HG03045 (cell line): ENCODE measurements at regions not wholly inside any gene's neighbourhood (a gene's known extent, or its start where the extent isn't known, plus 50 kb on each side); places are given as distances from the start of the nearest gene placed in this dataset.
"Not testable (repeated sequence)": the region's sequence is repeated elsewhere in the genome, so short reads cannot be mapped to it uniquely, and the experiment has no call there.

Experiments used
- ATAC-seq: cut with Tn5 transposase; IDR thresholded peaks from one replicate; pipeline ENCODE4 v1.9.1; 2021; ENCODE audit warnings: mild to moderate bottlenecking, moderate library complexity; ENCODE audit not compliant: unreplicated experiment

DNA sequence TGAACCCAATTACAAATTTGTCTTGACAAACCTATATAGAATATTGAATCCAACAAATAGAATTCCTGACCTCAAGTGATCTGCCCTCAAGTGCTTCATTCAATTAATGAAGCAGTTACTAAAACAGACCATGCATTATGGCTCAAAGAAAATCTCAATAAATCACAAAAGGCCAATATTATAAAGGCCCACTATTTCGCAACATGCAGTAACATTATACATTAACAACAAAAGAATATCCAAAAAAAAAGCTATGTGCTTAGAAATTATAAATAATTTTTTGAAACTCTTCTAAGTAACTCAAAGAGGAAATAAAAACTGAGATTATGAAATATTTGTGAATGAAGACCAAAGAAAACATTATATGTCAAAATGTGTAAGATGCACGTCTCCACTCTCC lies 177.7 kb downstream of the ZNF674 start:
- no peak for ATAC-seq

DNA sequence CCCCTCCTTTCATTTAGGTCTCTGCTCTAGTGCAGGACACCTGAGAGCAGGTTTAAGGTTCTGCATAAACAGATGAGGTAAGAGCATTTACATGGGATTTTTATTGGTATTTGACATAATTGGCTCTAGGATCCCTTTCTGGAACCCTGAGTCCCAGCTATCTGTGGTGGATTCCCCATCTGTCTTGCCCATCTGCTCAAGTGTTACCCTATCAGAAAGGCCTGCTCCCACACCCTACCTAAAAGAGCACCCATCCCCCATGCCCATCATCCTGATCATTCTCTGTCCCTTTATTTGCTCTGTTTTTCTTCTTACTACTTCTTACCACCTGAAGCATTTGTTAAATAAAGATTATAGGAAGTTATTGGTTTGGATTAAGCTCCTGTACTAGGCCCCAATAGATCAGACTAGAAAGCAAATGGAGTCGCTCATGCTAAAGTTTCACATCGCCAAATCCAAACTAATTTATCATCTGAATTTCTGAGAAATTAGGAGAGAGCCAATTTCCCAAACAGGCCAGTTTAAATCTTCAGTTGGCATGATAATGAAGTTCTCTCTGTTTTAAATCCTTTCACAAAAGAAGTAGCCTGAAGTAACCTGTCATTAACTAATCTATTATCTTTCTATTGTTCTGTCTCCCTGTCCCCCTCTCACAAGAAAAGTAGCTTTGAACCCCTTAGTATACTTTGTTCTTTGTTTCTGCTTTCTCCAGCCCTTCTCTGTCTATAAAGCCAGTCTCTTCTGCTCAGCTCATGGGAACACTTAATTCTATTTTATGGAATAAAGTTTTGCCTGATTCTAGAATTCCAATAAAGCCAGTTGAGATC lies 178.6 kb downstream of the ZNF674 start:
- ATAC-seq = no peak

GRCh38 chrX:46354481-46354880 lies 190.7 kb downstream of the ZNF674 start:
- ATAC-seq = no peak

DNA sequence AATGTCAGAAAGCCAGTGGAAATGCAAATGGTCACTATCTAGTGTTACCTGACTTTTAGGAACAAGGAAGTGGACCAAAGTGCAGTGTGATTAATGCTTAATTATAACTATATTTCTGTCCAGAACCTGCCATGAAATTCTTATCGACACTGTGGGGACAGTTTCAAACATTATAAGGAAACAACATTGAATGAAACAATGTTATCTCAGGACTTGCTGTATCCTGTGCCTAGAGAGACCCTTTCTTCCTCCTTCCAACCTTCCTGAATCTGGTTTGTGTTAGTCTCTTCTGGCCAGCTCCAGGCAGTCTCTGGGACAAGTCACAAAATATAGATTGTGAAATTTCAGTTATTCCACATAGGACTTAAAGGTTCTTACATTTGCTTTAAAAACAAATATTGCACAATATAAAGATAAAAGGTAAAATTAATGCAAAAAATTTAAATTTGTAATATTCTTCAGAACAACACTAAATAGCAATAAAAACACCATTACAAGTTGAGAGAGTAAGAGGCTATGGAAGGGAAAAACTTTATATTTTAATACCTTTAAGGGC lies 203.4 kb downstream of the ZNF674 start:
- no peak for ATAC-seq

DNA sequence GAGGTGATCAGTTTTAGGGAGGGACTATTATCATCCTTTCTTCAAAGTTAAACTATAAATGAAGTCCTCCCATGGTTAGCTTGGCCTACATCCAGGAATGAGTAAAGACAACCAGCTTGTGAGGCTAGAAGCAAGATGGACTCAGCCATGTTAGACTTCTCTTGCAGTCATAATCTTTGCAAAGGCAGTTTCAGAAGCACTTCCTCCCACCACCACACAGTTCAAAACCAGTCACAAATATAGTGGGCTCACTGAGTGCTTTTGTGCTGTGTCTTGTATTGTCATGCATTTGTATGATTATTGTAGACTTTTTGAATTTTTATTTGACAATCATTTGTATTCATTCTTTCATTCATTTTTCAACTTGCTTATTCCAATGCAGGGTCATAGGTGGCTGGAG lies 204.5 kb downstream of the ZNF674 start:
- ATAC-seq = no peak

- no peak for ATAC-seq
These were observed 211.7 kb downstream of the ZNF674 start for GRCh38 chrX:46333550-46333949.

DNA sequence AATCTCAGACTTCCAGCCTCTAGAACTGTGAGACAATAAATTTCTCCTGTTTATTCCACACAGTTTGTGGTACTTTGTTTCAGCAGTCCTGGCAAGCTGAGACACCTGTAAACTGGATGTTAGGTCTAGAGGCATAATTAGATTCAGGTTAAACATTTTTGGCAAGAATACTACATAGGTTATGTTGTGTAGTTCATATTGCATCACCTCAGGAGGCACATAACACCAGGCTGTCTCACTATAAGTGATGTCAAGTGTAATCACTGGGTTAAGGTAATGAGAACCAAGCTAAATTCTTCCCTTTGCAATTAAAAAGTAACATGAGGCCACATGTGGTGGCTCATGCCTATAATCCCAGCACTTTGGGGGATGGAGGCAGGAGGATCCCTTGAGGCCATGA lies 214.2 kb downstream of the ZNF674 start:
- no peak for ATAC-seq

DNA sequence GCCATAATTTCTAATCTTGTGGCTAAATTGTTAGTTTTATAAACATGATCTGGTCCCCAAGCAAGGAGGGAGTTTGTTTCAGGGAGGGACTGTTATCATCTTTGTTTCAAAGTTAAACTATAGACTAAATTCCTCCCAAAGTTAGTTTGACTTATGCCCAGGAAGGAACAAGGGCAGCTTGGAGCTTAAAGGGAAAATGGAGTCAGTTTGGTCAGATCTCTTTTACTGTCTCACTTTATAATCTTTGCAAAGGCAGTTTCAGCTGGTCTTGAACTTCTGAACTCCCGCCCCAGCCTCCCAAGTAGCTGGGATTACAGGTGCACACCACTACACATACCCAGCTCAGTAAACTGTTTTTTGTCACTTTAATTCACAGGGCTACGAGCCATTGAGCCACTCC lies 214.7 kb downstream of the ZNF674 start:
- no peak for ATAC-seq

DNA sequence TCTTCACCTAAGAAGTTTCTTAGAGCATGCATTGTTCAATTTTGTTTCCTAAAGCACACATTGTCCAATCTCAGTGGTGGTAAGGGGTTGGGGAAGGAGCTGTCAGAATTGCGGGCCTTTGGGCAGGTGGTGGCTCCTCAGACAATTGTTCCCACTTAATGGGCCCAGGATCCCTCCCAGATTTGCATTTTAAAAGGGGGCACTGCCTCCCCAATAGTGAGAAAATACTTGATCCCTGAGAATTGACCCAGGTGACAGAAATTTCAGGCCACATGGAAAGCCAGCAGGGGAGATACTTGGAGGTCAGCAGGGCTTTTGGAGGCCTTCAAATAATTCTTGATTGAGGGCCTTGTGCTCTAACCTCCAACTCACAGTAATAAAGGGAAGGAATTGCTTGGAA lies 217.1 kb downstream of the ZNF674 start:
- no peak for ATAC-seq

- no peak for ATAC-seq
These were observed 217.6 kb downstream of the ZNF674 start for GRCh38 chrX:46327566-46328115.

DNA sequence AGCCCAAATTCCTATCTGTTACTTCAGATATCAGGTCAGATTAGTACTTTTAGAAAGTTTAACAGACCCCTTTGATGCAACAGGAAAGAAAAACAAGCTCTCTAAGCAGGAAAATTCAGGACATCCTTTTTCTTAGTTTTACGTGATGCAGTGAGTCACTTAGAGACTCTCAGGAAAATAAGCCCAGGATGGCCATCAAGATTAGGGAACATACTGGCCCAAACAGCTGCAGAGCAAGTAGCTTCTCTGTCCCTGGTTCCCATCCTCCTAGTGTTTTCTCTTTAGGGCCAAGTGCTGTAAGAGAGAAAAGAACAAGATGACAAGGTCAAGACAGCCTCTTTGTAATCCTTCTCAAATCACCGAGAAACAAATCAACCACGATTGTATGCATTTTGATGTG lies 219.1 kb downstream of the ZNF674 start:
- no peak for ATAC-seq

DNA sequence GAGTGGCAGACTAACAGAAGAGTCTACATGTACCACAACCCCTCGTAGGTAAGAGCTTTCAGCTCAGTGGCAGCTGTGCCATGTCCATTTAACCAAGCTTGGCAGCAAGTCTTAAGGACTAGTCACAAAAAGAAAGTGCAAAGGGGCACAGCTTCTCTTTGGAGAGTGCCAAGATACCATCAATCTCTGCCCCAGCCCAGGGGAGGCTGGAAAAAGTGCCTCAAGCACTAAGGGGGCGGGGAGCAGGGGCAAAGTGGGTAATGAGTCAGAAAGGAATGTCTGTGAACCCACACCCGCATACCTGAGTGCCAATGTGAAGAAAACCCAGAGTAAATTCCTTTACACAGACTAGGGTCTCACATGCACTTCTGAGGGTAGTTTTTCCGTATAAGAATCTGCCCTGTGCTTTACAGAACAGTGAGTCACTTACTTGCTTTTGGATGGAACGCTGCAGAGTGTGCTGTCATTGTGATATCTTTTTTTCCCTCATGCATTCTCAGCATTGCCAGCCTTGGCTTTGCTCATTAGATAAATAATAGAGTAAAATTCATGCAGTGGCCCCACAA lies 219.8 kb downstream of the ZNF674 start:
- ATAC-seq = no peak

DNA sequence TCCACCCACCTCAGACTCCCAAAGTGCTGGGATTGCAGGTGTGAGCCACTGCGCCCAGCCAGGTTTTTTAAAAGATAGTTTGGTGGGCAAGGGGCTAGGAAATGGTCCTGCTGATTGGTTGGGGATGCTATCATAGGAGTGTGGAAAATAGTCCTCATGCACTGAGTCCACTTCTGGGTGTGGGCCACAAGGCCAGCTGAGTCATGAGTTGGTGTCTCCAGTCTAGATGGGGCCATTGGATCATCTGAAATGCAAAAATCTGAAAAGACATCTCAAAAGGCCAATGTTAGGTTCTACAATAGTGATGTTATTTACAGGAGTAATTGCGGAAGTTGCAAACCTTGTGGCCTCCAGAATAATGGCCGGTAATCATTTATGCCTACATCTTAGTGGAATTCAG lies 221.1 kb downstream of the ZNF674 start:
- no peak for ATAC-seq

DNA sequence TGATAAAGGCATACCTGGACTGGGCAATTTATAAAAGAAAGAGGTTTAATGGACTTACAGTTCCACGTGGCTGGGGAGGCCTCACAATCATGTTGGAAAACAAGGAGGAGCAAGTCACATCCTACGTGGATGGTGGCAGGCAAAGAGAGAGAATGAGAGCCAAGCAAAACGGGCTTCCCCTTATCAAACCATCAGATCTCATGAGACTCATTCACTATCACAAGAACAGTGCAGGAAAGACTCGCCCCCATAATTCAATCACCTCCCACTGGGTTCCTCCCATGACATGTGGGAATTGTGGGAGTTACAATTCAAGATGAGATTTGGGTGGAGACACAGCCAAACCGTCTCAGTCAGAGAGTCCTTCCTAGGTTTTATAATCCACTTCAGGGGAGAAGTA lies 222.3 kb downstream of the ZNF674 start:
- ATAC-seq = not testable (repeated sequence)

GRCh38 chrX:46321676-46322075 lies 223.5 kb downstream of the ZNF674 start:
- no peak for ATAC-seq

GRCh38 chrX:46319750-46320149 lies 225.5 kb downstream of the ZNF674 start:
- no peak for ATAC-seq

- ATAC-seq = no peak
These were observed 226.7 kb downstream of the ZNF674 start for GRCh38 chrX:46318551-46318950.

DNA sequence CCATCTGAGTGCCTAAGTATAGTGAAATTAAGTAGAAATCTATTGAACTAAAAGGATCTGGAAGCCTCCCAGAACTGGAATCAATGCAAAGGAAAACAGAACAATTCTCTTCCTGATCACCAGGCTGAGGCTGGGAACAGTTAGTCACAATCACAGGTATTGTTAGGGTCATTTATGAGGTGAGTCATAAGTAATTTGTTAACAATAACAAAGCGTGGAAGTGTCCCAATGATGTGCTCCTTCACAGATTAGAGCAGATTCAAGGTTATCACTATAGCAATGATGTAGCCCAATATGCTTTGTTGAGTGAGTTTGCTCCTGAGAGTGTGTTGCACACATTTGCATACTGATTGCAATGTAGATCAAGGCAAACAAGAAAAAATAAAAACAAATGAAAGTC lies 228.1 kb downstream of the ZNF674 start:
- ATAC-seq = no peak

- ATAC-seq = no peak
These were observed 233.6 kb downstream of the ZNF674 start for GRCh38 chrX:46311581-46312120.

DNA sequence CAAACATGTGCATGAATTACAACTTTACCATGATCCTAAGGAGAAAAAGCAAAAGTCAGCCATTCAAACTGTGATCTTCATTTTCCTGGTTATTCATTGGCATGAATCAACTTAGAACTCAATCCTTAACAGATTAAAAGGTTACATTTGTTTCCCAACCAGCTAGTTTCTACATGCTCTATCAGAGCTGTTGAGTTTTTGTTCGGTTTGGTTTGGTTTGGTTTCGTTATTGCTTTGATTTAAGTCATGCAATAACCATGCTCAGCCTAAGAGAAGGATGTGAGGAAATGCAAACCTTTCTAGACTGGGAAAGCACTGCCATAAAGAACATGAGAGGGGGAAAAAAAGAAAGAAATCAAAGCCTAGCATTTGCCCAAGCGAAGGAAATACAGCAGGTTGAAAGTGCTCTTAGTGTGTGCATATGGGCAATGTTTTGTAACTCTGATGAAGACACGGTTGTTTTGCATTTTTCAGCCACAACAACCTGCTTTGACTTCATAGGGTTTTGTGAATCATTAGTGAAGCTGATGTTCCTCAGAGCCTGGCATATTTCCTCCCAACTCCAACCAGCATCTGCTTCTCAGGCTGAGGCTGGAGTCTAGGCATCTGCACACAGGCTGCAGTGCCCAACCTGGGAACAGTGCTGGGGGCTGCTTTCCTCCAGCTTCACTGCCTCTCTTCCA lies 234.3 kb downstream of the ZNF674 start:
- no peak for ATAC-seq

- no peak for ATAC-seq
These were observed 237.1 kb downstream of the ZNF674 start for GRCh38 chrX:46308110-46308509.
